ENCODE measurements at regions not wholly inside any gene's neighbourhood (a gene's known extent, or its start where the extent isn't known, plus 50 kb on each side); places are given as distances from the start of the nearest gene placed in this dataset.
"Not testable (repeated sequence)": the region's sequence is repeated elsewhere in the genome, so short reads cannot be mapped to it uniquely, and the experiment has no call there.

GRCh38 chr9:2356041-2356790, 265.4 kb upstream of the VLDLR start:
- no peak for DNase-seq

DNA sequence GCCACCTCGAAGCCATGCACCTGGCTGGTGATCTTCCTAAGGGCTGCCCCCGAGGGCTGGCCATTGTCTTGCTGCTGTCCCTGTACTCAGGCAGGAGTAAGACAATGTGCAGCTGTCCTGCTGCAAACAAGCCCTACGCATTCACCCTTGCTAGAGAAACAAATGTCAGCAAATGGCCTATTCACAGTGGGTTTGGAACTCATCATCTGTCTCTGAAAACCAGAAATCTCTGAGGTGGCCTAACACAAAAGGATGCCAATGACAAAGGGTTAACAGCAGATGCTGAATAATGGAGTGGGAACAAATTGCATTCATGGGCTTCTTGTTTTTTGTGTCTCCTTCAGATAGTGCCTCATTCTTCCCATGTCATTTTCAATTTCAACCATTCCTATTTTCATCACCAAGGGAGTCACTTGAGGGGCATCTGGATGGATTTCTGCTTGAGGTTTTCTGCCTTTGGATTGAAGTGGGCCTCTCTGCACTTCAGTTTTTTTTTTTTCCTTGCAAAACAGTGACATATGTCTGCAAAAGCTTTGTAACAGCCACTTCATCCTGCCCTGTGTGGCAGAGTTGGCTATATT, 261.6 kb upstream of the VLDLR start:
- DNase-seq, result no peak

GRCh38 chr9:2362150-2362549, 259.4 kb upstream of the VLDLR start:
- DNase-seq, result no peak

DNA sequence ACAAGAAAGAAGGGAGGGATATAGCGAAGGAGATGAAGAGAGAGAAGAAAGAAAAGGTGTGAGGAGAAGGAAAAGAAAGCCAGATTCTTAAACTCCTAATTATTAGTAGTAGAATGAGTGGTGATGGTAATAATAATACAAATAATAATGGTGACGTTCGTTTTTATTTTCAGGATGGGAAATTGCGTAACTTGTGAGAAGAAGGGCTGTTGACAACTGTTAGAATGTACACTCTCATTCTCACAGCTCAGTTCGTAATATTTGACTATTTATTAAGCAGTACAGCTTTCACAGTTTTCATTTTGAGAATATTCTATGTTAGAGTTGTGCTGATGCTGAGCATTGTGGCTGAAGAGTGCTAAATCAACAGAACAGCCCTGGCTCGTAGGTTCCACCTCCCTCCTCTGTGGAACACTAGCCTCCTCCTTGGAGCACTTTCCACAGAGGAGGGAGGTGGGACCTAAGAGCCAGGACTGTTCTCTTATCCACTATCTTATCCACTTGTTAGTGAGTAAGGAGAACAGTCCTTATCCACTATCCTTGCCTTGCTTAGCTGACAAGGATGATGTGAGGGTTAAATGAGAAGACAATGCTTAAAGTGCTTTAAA, 258.3 kb upstream of the VLDLR start:
- no peak for DNase-seq

- DNase-seq, result no peak
Observed at GRCh38 chr9:2363781-2364180, 257.8 kb upstream of the VLDLR start.

DNA sequence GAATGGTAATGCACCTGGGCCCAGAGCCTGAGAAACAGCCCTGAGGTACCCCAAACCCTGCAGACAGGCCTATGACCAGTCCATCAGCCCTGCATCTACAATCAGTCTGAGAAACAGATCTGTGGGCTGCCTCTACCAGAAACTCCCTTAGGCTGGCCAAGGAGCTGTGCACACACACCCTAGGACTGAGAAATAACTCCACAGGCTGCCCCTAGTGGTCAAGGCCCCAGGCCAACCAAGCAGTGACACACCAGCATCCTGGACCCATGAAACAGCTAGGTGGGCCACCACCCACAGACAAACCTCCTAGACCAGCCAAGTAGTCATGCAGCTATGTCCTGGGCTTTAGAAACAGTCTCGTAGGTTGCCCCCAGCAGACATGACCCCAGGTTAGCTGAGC, 253.6 kb upstream of the VLDLR start:
- no peak for DNase-seq

DNA sequence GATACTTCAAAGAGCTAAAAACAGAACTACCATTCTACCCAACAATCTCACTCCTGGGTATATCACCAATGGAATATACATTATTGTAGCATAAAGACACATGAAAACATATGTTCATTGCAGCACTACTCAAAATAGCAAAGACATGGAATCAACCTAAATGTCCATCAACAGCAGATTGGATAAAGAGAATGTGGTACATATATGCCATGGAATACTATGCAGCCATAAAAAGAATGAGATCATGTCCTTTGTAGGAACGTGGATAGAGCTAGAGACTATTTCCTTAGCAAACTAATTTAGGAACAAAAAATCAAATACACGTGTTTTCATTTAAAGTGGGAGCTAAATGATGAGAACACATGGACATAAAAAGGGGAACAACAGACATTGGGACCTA, 247.9 kb upstream of the VLDLR start:
- DNase-seq, result no peak

DNA sequence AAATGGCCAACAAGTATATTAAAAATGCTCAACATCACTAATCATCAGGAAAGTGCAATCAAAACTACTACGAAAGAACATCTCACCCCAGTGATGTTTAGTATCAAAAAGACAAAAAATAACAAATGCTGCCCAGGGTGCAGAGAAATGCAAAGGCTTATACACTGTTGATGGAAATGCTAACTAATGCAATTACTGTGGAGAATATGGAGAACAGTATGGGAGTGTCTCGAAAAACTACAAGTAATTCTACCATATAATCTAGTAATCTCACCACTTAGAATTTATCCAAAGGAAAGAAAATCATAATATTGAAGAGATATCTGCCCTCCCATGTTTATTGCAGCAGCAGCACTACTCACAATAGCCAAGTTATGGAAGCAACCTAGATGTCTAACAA, 246.5 kb upstream of the VLDLR start:
- DNase-seq, result no peak

- DNase-seq, result no peak
Observed at GRCh38 chr9:2377117-2377516, 244.5 kb upstream of the VLDLR start.

- DNase-seq, result no peak
Observed at GRCh38 chr9:2377834-2378233, 243.8 kb upstream of the VLDLR start.

- no peak for DNase-seq
Observed at GRCh38 chr9:2378266-2378665, 243.3 kb upstream of the VLDLR start.

GRCh38 chr9:2378816-2379215, 242.8 kb upstream of the VLDLR start:
- DNase-seq, result no peak

DNA sequence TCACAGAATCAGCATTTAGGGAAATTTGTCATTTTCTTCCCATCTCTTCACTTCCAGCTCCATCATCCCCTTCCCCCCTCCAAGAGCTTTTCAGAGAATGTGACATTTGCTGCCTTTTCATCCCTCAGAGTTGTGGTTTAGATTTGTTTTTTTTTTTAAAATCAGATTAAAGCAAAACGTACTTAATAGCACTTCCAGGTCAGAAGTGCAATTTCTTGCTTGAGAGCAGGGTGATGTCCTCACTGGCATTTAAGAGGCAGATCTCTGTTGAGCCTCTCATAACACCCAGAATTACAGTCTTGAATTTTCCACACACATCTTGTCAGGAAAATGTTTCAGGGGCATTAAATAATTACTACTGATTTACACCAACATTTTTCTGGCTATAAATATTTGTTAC, 236.8 kb upstream of the VLDLR start:
- no peak for DNase-seq

GRCh38 chr9:2385746-2386145, 235.8 kb upstream of the VLDLR start:
- DNase-seq, result no peak

GRCh38 chr9:2386566-2386965, 235.0 kb upstream of the VLDLR start:
- DNase-seq, result no peak

DNA sequence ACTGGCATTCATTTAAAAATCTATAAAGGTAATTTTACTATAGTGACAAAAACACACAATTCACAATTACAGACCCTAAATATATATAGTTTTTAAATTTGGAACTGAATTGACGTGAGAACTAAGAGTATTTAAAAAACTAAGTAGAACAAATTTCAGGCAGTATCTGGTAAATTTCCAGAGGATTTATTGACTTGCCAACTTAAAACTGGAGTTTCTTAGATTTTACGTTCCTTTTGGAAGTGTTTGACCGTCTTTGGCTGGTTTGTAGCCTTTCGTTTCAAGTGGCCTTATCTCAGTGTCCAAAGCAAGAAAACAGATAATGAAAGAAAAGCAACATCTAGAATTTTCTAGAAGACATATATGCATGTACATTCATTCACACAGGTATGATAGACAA, 234.4 kb upstream of the VLDLR start:
- no peak for DNase-seq

DNA sequence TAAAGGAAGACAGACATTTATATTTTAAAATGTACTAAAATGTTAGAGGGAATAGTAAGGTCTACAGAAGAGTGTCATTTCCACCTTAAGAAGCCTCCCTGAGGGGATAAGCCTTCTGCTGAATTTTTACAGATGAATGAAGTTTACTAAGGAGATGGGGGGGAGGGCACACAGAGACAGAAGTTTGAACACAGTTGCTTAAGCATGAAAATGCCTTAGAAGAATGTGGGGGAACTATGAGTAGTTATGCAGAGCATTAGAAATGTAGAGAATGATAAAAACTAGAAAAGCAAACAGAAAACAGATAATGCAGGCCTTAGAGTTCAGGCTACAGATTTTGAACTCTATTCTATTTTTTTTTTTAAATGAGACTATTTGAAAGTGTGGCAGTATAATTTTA, 232.2 kb upstream of the VLDLR start:
- no peak for DNase-seq

DNA sequence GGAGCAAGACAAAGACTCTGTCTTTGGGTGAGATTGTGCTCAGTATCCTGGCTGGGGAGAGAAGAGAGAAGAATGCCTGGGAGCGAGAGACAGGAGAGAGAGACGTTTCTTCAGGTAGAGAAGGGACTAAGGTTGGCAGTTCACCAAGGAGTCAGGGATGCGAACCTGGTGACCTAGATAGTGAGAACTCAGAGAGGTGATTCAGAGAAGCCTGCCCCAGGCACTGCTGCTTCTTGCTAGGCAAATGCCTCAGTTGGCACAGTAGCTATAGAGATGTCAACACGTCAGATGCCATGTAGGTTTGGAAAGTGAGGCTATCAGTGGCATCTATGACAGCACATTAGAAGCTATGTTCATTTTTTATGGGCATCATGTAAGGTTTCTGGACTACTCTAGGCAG, 231.6 kb upstream of the VLDLR start:
- no peak for DNase-seq

DNA sequence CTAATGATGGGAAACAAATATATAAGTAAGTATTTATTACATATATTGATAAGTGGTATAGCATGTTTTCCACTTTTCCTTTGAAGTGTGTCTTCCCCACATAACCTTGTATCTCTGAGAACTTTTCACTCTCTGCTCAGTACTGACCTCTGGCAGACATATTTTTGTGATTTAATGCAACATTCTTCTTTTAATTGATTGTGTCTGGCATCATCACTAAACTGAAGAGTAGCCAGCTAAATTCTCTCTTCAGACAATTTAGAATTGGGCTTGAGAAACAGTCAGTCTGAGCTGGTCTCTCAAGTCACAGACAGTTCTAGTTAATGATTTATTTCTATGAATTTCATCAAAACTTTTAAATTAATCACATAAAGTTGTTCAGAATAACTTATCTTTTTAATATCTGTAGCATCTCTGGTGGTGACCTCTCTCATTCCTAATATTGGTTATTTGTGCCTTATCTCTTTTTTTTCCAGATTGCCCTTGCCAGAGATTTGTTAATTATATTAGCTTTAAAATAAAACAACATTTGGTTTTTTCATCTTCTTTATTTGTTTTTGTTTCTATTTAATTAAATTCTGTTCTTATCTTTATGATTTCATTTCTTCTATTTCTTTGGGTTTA, 230.0 kb upstream of the VLDLR start:
- DNase-seq, result not testable (repeated sequence)

- not testable (repeated sequence) for DNase-seq
Observed at GRCh38 chr9:2394087-2394741, 227.4 kb upstream of the VLDLR start.

DNA sequence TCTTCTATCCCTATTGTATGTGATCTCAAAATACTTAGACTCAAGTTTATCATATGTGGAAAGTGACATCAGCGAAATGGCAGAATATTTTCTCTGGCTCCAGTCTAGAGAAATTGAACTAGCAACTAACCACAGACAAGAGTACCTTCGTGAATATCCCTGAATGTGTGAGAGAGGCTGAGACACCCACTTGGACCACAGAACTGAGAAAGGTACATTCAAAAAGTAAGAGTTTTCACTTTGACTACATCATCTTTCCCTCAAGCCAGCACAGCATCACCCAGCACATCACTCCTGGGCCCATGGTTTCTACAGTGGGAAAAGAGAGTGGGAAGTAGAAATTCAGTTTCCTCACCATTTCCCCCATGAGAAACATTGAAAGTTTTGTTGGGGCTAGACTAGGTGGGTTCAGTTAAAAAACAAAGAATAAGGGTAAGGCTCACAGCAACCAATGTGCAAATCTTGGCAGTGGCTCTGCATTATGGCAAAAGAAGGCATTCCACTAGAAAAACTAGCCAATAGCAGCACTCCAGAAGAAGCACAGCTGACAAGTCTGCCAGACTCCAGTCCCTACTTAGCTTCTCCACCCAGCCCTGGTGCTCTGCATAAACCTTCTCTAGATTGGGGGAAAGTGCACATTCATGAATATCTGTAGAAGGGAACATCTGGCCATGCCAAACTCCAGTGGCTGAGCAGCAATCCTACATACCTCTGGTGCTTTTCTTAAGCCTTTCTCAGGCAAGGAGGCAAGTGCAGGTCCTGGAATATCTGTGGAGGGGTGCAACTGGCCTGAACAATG, 225.6 kb upstream of the VLDLR start:
- DNase-seq, result no peak

DNA sequence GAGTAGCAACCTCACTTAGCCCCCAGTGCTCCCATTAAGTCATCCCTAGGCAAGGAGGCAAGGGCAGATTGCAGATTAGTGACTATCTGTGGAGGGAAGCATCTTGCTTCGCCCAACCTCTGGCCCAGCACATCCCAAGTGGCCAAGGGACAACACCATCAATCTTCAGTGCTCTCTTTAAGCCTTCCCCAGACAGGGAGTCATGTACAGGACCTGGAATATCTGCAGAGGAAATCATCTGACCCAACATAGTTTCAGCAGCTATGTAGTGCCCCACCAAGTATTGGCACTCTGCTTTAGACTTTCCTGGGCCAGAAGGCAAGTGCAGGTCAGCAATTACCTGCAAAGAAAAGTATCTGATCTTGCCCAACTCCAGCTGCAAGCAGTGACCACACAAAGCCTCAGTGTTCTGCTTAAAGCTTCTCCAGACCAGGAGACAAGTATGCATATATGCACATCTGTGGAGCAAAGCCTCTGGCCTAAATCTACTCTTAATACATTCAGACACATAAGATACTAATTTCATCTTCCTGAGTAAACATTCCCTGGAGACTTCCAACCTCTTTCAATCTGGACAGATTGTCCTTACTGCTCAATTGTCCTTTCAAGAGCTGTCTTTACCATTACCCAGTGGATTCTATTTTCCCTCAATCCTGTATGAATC, 224.8 kb upstream of the VLDLR start:
- DNase-seq, result no peak
